ENCODE measurements at regions not wholly inside any gene's neighbourhood (a gene's known extent, or its start where the extent isn't known, plus 50 kb on each side); places are given as distances from the start of the nearest gene placed in this dataset.

- H3K27ac ChIP-seq (ENCODE audit: insufficient read depth in 1 of 2, low read depth in 1 of 2, low read length in 2 of 2, poor library complexity in 1 of 2, severe bottlenecking in 2 of 2) = peak overlapping the region in 1 of 2 experiments; percentile 9
- H3K4me3 ChIP-seq (ENCODE audit: control insufficient read depth in 1 of 7, extremely low read depth in 1 of 7, insufficient read depth in 4 of 7, low read depth in 2 of 7, low read length in 6 of 7) = peak overlapping the region in 2 of 7 experiments; percentile 2 to 19
- 0% methylated on average over 4 of the region's 4 CpGs for WGBS (ENCODE audit: insufficient coverage)
- ChIA-PET CTCF (interaction anchor here (1.2 kb wide), 1 partner anchor 11 kb away, joined by 3 read pairs; no protein-coding TSS in a partner anchor), POLR2A (no interaction called here)
- no peaks in the 10 kb centered on the region for H3K36me3 ChIP-seq (ENCODE audit: control insufficient read depth in 4 of 4, insufficient read depth in 4 of 4, low read length in 3 of 4)
- peaks cover 0 to 2% (median 0%) of the 10 kb centered on the region in 5 experiments for H3K9me3 ChIP-seq (ENCODE audit: control extremely low read depth in 1 of 5, control insufficient read depth in 4 of 5, insufficient read depth in 2 of 5, low read depth in 1 of 5, low read length in 4 of 5)
- H3K4me1 ChIP-seq (ENCODE audit: control extremely low read depth in 1 of 4, control insufficient read depth in 4 of 4, insufficient read depth in 4 of 4, low read length in 3 of 4) = peaks cover 9 to 24% (median 20%) of the 10 kb centered on the region in 4 experiments
- no peaks in the 10 kb centered on the region for H3K27me3 ChIP-seq (replicated peaks in 2 of 5; ENCODE audit: control insufficient read depth in 4 of 5, insufficient read depth in 5 of 5, low read length in 4 of 5)
- peak; percentile 9 to 74 (median 65) for DNase-seq
These were observed 75.6 kb upstream of the KL start for GRCh38 chr13:32940601-32941000.

GRCh38 chr13:32941368-32941767 lies 74.9 kb upstream of the KL start:
- Histone ChIP-seq H3K4me1 (ENCODE audit: control extremely low read depth in 1 of 4, control insufficient read depth in 4 of 4, insufficient read depth in 4 of 4, low read length in 3 of 4) (peaks cover 9 to 24% (median 20%) of the 10 kb centered on the region in 4 experiments), H3K27ac (ENCODE audit: insufficient read depth in 1 of 2, low read depth in 1 of 2, low read length in 2 of 2, poor library complexity in 1 of 2, severe bottlenecking in 2 of 2) (no peak overlapping the region), H3K9me3 (ENCODE audit: control extremely low read depth in 1 of 5, control insufficient read depth in 4 of 5, insufficient read depth in 2 of 5, low read depth in 1 of 5, low read length in 4 of 5) (peaks cover 0 to 2% (median 0%) of the 10 kb centered on the region in 5 experiments), H3K4me3 (ENCODE audit: control insufficient read depth in 1 of 7, extremely low read depth in 1 of 7, insufficient read depth in 4 of 7, low read depth in 2 of 7, low read length in 6 of 7) (peak overlapping the region in 2 of 7 experiments; percentile 5 to 24), H3K27me3 (replicated peaks in 2 of 5; ENCODE audit: control insufficient read depth in 4 of 5, insufficient read depth in 5 of 5, low read length in 4 of 5) (no peaks in the 10 kb centered on the region), H3K36me3 (ENCODE audit: control insufficient read depth in 4 of 4, insufficient read depth in 4 of 4, low read length in 3 of 4) (no peaks in the 10 kb centered on the region)
- CTCF ChIA-PET = interaction anchor here (1.0 to 1.2 kb wide), 2 partner anchors 10 to 14 kb away, joined by 3 read pairs; no protein-coding TSS in a partner anchor
- WGBS (ENCODE audit: insufficient coverage) = 40% methylated on average over 1 of the region's 3 CpGs
- POLR2A ChIA-PET = interaction anchor here (0.7 kb wide), 1 partner anchor 103 kb away, joined by 4 read pairs; no protein-coding TSS in a partner anchor
- DNase-seq = peak; percentile 20 to 77 (median 66)

GRCh38 chr13:32946558-32946957 lies 69.7 kb upstream of the KL start:
- Histone ChIP-seq H3K9me3 (ENCODE audit: control extremely low read depth in 1 of 5, control insufficient read depth in 4 of 5, insufficient read depth in 2 of 5, low read depth in 1 of 5, low read length in 4 of 5) (no peaks in the 10 kb centered on the region), H3K4me3 (ENCODE audit: control insufficient read depth in 1 of 7, extremely low read depth in 1 of 7, insufficient read depth in 4 of 7, low read depth in 2 of 7, low read length in 6 of 7) (no peak overlapping the region), H3K27ac (ENCODE audit: insufficient read depth in 1 of 2, low read depth in 1 of 2, low read length in 2 of 2, poor library complexity in 1 of 2, severe bottlenecking in 2 of 2) (no peak overlapping the region), H3K36me3 (ENCODE audit: control insufficient read depth in 4 of 4, insufficient read depth in 4 of 4, low read length in 3 of 4) (no peaks in the 10 kb centered on the region), H3K4me1 (ENCODE audit: control extremely low read depth in 1 of 4, control insufficient read depth in 4 of 4, insufficient read depth in 4 of 4, low read length in 3 of 4) (peaks cover 2 to 4% (median 2%) of the 10 kb centered on the region in 4 experiments), H3K27me3 (replicated peaks in 2 of 5; ENCODE audit: control insufficient read depth in 4 of 5, insufficient read depth in 5 of 5, low read length in 4 of 5) (no peaks in the 10 kb centered on the region)
- no peak for DNase-seq
- WGBS (ENCODE audit: insufficient coverage) = 98% methylated on average over 4 of the region's 5 CpGs
- CTCF ChIA-PET = no interaction called here
- POLR2A ChIA-PET = no interaction called here

GRCh38 chr13:32947411-32948276 lies 68.6 kb upstream of the KL start:
- Histone ChIP-seq H3K4me3 (ENCODE audit: control insufficient read depth in 1 of 7, extremely low read depth in 1 of 7, insufficient read depth in 4 of 7, low read depth in 2 of 7, low read length in 6 of 7) (no peak overlapping the region), H3K9me3 (ENCODE audit: control extremely low read depth in 1 of 5, control insufficient read depth in 4 of 5, insufficient read depth in 2 of 5, low read depth in 1 of 5, low read length in 4 of 5) (no peaks in the 10 kb centered on the region), H3K4me1 (ENCODE audit: control extremely low read depth in 1 of 4, control insufficient read depth in 4 of 4, insufficient read depth in 4 of 4, low read length in 3 of 4) (no peaks in the 10 kb centered on the region), H3K27me3 (replicated peaks in 2 of 5; ENCODE audit: control insufficient read depth in 4 of 5, insufficient read depth in 5 of 5, low read length in 4 of 5) (no peaks in the 10 kb centered on the region), H3K27ac (ENCODE audit: insufficient read depth in 1 of 2, low read depth in 1 of 2, low read length in 2 of 2, poor library complexity in 1 of 2, severe bottlenecking in 2 of 2) (no peak overlapping the region), H3K36me3 (ENCODE audit: control insufficient read depth in 4 of 4, insufficient read depth in 4 of 4, low read length in 3 of 4) (no peaks in the 10 kb centered on the region)
- ChIA-PET CTCF (interaction anchor here (0.6 kb wide), 1 partner anchor 1208 kb away, joined by 3 read pairs; no protein-coding TSS in a partner anchor), POLR2A (no interaction called here)
- no peak for DNase-seq
- 95% methylated on average over 6 of the region's 8 CpGs for whole genome bisulfite sequencing (ENCODE audit: insufficient coverage)

GRCh38 chr13:32949820-32950219 lies 66.4 kb upstream of the KL start:
- Histone ChIP-seq H3K27ac (ENCODE audit: insufficient read depth in 1 of 2, low read depth in 1 of 2, low read length in 2 of 2, poor library complexity in 1 of 2, severe bottlenecking in 2 of 2) (no peak overlapping the region), H3K36me3 (ENCODE audit: control insufficient read depth in 4 of 4, insufficient read depth in 4 of 4, low read length in 3 of 4) (no peaks in the 10 kb centered on the region), H3K4me3 (ENCODE audit: control insufficient read depth in 1 of 7, extremely low read depth in 1 of 7, insufficient read depth in 4 of 7, low read depth in 2 of 7, low read length in 6 of 7) (no peak overlapping the region), H3K27me3 (replicated peaks in 2 of 5; ENCODE audit: control insufficient read depth in 4 of 5, insufficient read depth in 5 of 5, low read length in 4 of 5) (no peaks in the 10 kb centered on the region), H3K4me1 (ENCODE audit: control extremely low read depth in 1 of 4, control insufficient read depth in 4 of 4, insufficient read depth in 4 of 4, low read length in 3 of 4) (no peaks in the 10 kb centered on the region), H3K9me3 (ENCODE audit: control extremely low read depth in 1 of 5, control insufficient read depth in 4 of 5, insufficient read depth in 2 of 5, low read depth in 1 of 5, low read length in 4 of 5) (no peaks in the 10 kb centered on the region)
- WGBS (ENCODE audit: insufficient coverage) = 17% methylated on average over 1 of the region's 2 CpGs
- peak in 2 of 3 donors; percentile 24 to 28 for DNase-seq
- ChIA-PET POLR2A (no interaction called here), CTCF (no interaction called here)

GRCh38 chr13:32951580-32951979 lies 64.6 kb upstream of the KL start:
- H3K27me3 ChIP-seq (replicated peaks in 2 of 5; ENCODE audit: control insufficient read depth in 4 of 5, insufficient read depth in 5 of 5, low read length in 4 of 5) = no peaks in the 10 kb centered on the region
- H3K27ac ChIP-seq (ENCODE audit: insufficient read depth in 1 of 2, low read depth in 1 of 2, low read length in 2 of 2, poor library complexity in 1 of 2, severe bottlenecking in 2 of 2) = no peak overlapping the region
- POLR2A ChIA-PET = no interaction called here
- no peak for DNase-seq
- no peaks in the 10 kb centered on the region for H3K9me3 ChIP-seq (ENCODE audit: control extremely low read depth in 1 of 5, control insufficient read depth in 4 of 5, insufficient read depth in 2 of 5, low read depth in 1 of 5, low read length in 4 of 5)
- no peaks in the 10 kb centered on the region for H3K36me3 ChIP-seq (ENCODE audit: control insufficient read depth in 4 of 4, insufficient read depth in 4 of 4, low read length in 3 of 4)
- WGBS (ENCODE audit: insufficient coverage) = 100% methylated on average over 1 of the region's 1 CpG
- no peaks in the 10 kb centered on the region for H3K4me1 ChIP-seq (ENCODE audit: control extremely low read depth in 1 of 4, control insufficient read depth in 4 of 4, insufficient read depth in 4 of 4, low read length in 3 of 4)
- CTCF ChIA-PET = interaction anchor here (0.7 kb wide), 1 partner anchor 10 kb away, joined by 3 read pairs; no protein-coding TSS in a partner anchor
- no peak overlapping the region for H3K4me3 ChIP-seq (ENCODE audit: control insufficient read depth in 1 of 7, extremely low read depth in 1 of 7, insufficient read depth in 4 of 7, low read depth in 2 of 7, low read length in 6 of 7)

All from common myeloid progenitor, CD34-positive (primary cell).